GM18508 (cell line): ENCODE measurements at regions not wholly inside any gene's neighbourhood (a gene's known extent, or its start where the extent isn't known, plus 50 kb on each side); places are given as distances from the start of the nearest gene placed in this dataset.
"Not testable (repeated sequence)": the region's sequence is repeated elsewhere in the genome, so short reads cannot be mapped to it uniquely, and the experiment has no call there.

Experiments
- ATAC-seq: cut with Tn5 transposase; IDR thresholded peaks from one replicate; pipeline ENCODE4 v1.9.1; 2021; ENCODE audit warnings: moderate number of reproducible peaks; ENCODE audit not compliant: insufficient read depth, unreplicated experiment

- not testable (repeated sequence) for ATAC-seq
These were observed 54.5 kb upstream of the SPTLC3 start for GRCh38 chr20:12954254-12954653.

DNA sequence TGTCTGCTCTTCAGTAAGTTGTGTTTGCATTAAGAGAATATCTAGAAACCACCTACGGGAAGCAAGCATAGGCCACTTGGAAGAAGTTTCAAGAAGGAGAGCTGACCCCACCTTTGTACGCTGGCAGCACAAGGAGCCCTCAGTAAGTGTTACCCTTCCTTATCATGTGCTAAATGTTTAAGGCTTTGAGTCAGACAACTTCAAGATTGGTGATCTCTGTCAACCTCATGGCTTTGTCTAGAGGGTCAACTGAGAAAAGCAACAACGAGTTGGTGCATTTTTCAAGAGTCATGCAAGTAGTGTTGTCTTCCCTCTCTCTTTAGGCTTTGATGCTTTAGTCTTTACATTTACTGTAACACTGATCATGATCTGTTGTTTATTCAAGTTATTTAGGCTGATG lies 53.2 kb upstream of the SPTLC3 start:
- no peak for ATAC-seq

DNA sequence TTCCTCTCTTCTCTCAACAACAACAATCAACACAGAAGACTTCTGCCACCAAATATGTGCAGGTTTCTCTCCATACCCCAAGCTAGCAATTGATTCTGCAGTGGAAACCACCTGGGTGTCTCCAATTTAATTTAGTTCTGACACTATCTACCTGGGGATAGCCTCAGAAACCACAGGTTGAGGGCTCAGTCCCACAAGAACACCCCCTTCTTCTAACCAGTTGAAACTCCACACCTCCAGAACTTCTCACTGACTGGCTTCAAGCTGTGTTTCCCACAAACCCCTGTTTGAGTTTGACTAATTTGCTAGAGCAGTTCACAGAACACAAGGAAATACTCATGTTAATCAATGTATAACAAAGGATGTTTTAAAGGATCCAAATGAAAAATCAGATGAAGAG lies 52.5 kb upstream of the SPTLC3 start:
- ATAC-seq, result no peak

GRCh38 chr20:12957968-12958367 lies 50.8 kb upstream of the SPTLC3 start:
- no peak for ATAC-seq
